PC-9 (cell line): ENCODE measurements at regions not wholly inside any gene's neighbourhood (a gene's known extent, or its start where the extent isn't known, plus 50 kb on each side); places are given as distances from the start of the nearest gene placed in this dataset.

Experiments used
- CTCF ChIP-seq: fragments of 200-600 bp; sonication (generic); conservative IDR thresholded peaks from 2 replicates; pipeline ENCODE4 v1.6.1; 2017; ENCODE audit warnings: mixed run types, antibody characterized with exemption, mild to moderate bottlenecking, moderate library complexity
- EZH2 ChIP-seq: fragments of 200-600 bp; sonication (generic); IDR thresholded peaks from 2 replicates; pipeline ENCODE4 v1.8.0; 2017; ENCODE audit warnings: antibody characterized with exemption, low read depth

GRCh38 chr5:58188262-58188651 is 271.6 kb downstream of the PLK2 start:
- no peak for TF ChIP-seq EZH2
- TF ChIP-seq CTCF = no peak
